Nephron progenitor cell (in vitro differentiated cells): ENCODE measurements at regions not wholly inside any gene's neighbourhood (a gene's known extent, or its start where the extent isn't known, plus 50 kb on each side); places are given as distances from the start of the nearest gene placed in this dataset.

Experiments
- DNase-seq: peaks from one replicate; pipeline ENCODE4 v3.0.0; 2021
- H3K27ac Mint-ChIP-seq: 2 replicates; pipeline ENCODE4 v1.8.0; 2021; ENCODE audit warnings: mild to moderate bottlenecking, moderate library complexity, mixed read lengths
- H3K27me3 Mint-ChIP-seq: 2 replicates; pipeline ENCODE4 v1.8.0; 2021; ENCODE audit warnings: mild to moderate bottlenecking, low read depth, mixed read lengths; ENCODE audit not compliant: poor library complexity
- H3K36me3 Mint-ChIP-seq: 2 replicates; pipeline ENCODE4 v1.8.0; 2021; ENCODE audit warnings: low read depth, mixed read lengths
- H3K4me1 Mint-ChIP-seq: 2 replicates; pipeline ENCODE4 v1.8.0; 2021; ENCODE audit warnings: mixed read lengths
- H3K4me3 Mint-ChIP-seq: 2 replicates; pipeline ENCODE4 v1.8.0; 2021; ENCODE audit warnings: mild to moderate bottlenecking, moderate library complexity, mixed read lengths
- H3K9me3 Mint-ChIP-seq: 2 replicates; pipeline ENCODE4 v1.8.0; 2021; ENCODE audit warnings: mild to moderate bottlenecking, moderate library complexity, mixed read lengths
- TF ChIP-seq, protein P1 (sequence below): fragments of 200-600 bp; sonication (generic); IDR thresholded peaks from 2 replicates; pipeline ENCODE4 v1.5.0; 2021; ENCODE audit warnings: antibody characterized with exemption

DNA sequence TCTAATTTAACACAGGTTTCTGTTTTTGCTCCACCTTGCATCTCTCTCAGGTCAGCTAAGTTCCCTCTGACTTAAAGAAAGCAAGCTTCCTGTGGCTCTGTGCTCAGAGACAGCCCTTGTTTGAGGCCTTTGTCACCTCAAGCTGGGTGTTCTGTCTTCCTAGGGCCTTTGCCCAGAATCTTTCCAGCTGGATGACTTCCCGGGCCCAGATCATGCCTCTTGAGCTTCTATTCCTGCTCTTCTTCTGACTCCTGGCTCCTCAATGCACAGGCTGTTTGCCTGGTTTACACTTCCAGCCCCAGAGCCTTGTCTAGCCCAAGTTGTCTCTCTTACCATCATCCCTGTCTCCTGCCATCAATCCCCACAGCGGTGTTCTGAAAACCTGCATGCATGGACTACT, 300.6 kb downstream of the VPS13C start:
- no peaks in the 10 kb centered on the region for H3K27me3 Mint-ChIP-seq
- TF ChIP-seq, protein P1, sequence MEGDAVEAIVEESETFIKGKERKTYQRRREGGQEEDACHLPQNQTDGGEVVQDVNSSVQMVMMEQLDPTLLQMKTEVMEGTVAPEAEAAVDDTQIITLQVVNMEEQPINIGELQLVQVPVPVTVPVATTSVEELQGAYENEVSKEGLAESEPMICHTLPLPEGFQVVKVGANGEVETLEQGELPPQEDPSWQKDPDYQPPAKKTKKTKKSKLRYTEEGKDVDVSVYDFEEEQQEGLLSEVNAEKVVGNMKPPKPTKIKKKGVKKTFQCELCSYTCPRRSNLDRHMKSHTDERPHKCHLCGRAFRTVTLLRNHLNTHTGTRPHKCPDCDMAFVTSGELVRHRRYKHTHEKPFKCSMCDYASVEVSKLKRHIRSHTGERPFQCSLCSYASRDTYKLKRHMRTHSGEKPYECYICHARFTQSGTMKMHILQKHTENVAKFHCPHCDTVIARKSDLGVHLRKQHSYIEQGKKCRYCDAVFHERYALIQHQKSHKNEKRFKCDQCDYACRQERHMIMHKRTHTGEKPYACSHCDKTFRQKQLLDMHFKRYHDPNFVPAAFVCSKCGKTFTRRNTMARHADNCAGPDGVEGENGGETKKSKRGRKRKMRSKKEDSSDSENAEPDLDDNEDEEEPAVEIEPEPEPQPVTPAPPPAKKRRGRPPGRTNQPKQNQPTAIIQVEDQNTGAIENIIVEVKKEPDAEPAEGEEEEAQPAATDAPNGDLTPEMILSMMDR: no peak
- H3K27ac Mint-ChIP-seq: peak overlapping the region; percentile 28
- no peak for DNase-seq
- no peak overlapping the region for H3K4me3 Mint-ChIP-seq
- peaks cover 7% of the 10 kb centered on the region for H3K9me3 Mint-ChIP-seq
- peaks cover 28% of the 10 kb centered on the region for H3K4me1 Mint-ChIP-seq
- no peaks in the 10 kb centered on the region for H3K36me3 Mint-ChIP-seq

DNA sequence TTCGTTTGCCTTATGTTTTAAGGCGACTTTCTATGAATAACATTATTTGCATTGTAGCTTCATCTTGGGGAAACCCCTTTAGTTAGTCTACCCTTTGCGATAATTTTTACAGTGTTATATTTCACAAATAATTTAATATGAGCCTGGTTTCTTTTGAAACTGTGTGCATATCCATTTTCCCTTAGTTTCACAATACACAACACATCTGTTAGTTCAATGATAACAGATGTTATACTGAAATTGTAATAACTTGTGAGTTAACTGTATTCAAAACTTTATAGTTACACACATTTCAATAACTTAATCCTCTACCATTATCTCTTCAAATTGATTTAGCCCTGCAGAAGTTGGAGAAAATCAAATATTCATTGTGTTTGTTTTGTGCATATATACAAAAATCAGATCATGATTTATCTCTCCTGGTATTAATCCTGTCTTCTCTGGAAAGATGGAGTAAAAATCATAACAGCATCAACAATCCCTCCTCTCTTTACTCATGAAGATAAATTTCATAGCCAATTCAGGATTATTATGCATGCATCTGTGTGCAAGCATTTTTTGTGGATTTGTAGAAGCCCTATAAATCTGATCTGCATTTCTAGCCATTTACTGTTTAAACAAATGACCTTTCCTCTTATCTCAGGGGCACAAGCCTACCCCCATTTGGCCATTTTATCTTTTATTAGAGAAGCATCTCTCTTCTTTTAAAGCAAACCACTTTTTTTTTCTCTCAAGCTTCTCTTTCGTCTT, 304.0 kb downstream of the VPS13C start:
- TF ChIP-seq, protein P1: no peak
- H3K27ac Mint-ChIP-seq: no peak overlapping the region
- no peak for DNase-seq
- peaks cover 7% of the 10 kb centered on the region for H3K9me3 Mint-ChIP-seq
- H3K4me1 Mint-ChIP-seq: peaks cover under 1% of the 10 kb centered on the region
- H3K27me3 Mint-ChIP-seq: no peaks in the 10 kb centered on the region
- no peaks in the 10 kb centered on the region for H3K36me3 Mint-ChIP-seq
- no peak overlapping the region for H3K4me3 Mint-ChIP-seq

DNA sequence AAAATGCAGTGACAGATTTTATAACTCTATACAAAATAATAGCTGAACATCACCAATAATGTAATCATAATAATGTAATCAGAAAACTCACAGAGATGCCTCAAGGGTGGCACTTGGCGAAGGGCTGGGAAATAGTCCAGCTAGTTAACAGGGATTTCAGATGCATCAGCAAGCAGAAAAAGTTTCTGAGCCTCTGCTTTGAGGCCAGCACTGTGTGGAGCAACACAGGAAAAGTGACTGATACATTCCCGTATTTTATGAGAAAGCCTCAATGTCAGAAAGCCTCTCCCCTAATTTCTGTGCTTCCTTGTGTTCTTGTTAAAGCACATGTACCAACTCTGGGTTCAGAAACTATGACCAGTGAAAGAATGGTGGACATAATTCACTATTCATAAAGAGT, 304.8 kb downstream of the VPS13C start:
- Mint-ChIP-seq H3K4me3 (no peak overlapping the region), H3K9me3 (peaks cover 7% of the 10 kb centered on the region), H3K27me3 (no peaks in the 10 kb centered on the region), H3K4me1 (no peaks in the 10 kb centered on the region), H3K36me3 (no peaks in the 10 kb centered on the region), H3K27ac (no peak overlapping the region)
- no peak for DNase-seq
- TF ChIP-seq, protein P1: no peak

DNA sequence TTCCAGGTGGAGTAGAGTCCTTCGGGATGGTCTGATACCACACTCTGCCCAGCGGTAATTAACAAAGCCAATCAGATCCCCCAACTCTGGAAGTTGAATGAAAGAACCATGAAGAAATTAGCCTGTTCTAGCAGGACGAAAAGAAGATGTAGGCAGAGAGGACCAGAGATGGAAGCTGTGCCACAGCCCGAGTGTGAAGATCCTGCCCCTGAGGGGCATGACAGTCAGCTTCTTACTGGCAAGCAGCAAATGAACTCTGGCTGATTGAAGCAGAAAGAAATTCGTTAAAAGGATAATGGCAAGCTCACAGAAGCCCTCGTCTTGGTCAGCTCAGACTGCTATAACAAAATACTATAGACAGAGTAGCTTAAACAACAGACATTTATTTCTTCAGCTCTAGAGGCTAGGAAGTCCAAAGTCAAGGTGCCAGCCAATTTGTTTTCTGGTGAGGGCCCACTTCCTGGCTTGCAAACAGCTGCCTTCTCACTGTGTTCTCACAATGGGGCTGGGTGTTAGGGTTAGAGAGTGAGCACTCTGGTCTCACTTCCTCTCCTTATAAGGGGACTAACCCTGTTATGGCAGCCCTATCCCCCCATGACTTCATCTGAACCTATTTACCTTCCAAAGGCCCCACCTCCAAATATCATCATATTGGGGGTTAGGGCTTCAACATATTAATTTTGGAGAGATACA, 307.1 kb downstream of the VPS13C start:
- Mint-ChIP-seq H3K9me3 (no peaks in the 10 kb centered on the region), H3K4me1 (peaks cover 7% of the 10 kb centered on the region), H3K4me3 (no peak overlapping the region), H3K27me3 (no peaks in the 10 kb centered on the region), H3K36me3 (no peaks in the 10 kb centered on the region), H3K27ac (no peak overlapping the region)
- no peak for DNase-seq
- TF ChIP-seq, protein P1: no peak

DNA sequence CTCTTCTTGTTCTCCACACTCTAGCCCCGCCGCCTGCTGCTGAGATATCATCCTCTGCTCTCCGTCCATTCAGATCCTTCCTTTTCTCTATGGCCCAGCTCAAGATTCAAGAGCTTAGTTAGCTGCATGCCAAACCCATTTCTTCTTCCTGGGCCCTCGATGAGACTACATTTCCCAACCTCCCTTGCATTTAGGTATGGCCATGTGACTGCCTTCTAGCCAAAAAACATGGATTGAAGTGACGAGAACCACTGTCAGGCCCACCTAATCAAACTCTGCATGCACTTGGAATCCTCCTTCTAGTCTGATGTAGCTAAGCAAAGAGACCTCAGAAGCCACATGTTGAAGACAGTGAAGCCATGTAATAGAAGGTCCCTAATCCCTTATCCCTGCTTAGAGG, 308.2 kb downstream of the VPS13C start:
- Mint-ChIP-seq H3K27ac (no peak overlapping the region), H3K4me3 (no peak overlapping the region)
- DNase-seq: no peak

More for the DNA sequence above, 308.2 kb downstream of the VPS13C start:
- TF ChIP-seq, protein P1: no peak
- H3K9me3 Mint-ChIP-seq: no peaks in the 10 kb centered on the region
- H3K36me3 Mint-ChIP-seq: no peaks in the 10 kb centered on the region
- peaks cover 7% of the 10 kb centered on the region for H3K4me1 Mint-ChIP-seq
- H3K27me3 Mint-ChIP-seq: no peaks in the 10 kb centered on the region
